GM23338 (cell line): ENCODE measurements at regions not wholly inside any gene's neighbourhood (a gene's known extent, or its start where the extent isn't known, plus 50 kb on each side); places are given as distances from the start of the nearest gene placed in this dataset.

Experiments
- ATAC-seq: fragments of 200-7000 bp; cut with Tn5 transposase; 3 replicates; pipeline ENCODE4 v1.9.1; 2020
- DNase-seq: peaks from one replicate; pipeline ENCODE4 v3.0.0-alpha.2; 2015; ENCODE audit warnings: low spot score
- H2AFZ ChIP-seq: fragments of 200-600 bp; sonication (generic); 2 replicates; pipeline ENCODE4 v1.8.0; 2016; ENCODE audit warnings: antibody characterized with exemption, mild to moderate bottlenecking, moderate library complexity
- H3F3A ChIP-seq: fragments of 200-600 bp; sonication (generic); replicated peaks from 2 replicates; pipeline ENCODE4 v1.8.0; 2017; ENCODE audit warnings: antibody characterized with exemption, mixed run types, low read depth
- H3K27ac ChIP-seq: fragments of 200-600 bp; sonication (generic); 2 replicates; pipeline ENCODE4 v1.6.1; 2016; ENCODE audit warnings: low read depth
- H3K27me3 ChIP-seq: fragments of 200-600 bp; sonication (generic); 2 replicates; pipeline ENCODE4 v1.8.0; 2016; ENCODE audit warnings: mild to moderate bottlenecking, mixed run types, moderate library complexity; ENCODE audit not compliant: insufficient read depth
- H3K36me3 ChIP-seq: fragments of 200-600 bp; sonication (generic); 2 replicates; pipeline ENCODE4 v1.8.0; 2016; ENCODE audit warnings: mild to moderate bottlenecking; ENCODE audit not compliant: insufficient read depth
- H3K4me1 ChIP-seq: fragments of 200-600 bp; sonication (generic); 2 replicates; pipeline ENCODE4 v1.8.0; 2016; ENCODE audit warnings: mild to moderate bottlenecking, moderate library complexity; ENCODE audit not compliant: insufficient read depth
- H3K4me2 ChIP-seq: fragments of 200-600 bp; sonication (generic); 2 replicates; pipeline ENCODE4 v1.7.1; 2017; ENCODE audit warnings: mixed run types
- H3K4me3 ChIP-seq: fragments of 200-600 bp; sonication (generic); 2 replicates; pipeline ENCODE4 v1.6.1; 2016; ENCODE audit warnings: mixed run types
- H3K79me2 ChIP-seq: fragments of 200-600 bp; sonication (generic); replicated peaks from 2 replicates; pipeline ENCODE4 v1.8.0; 2017; ENCODE audit warnings: mild to moderate bottlenecking; ENCODE audit not compliant: insufficient read depth
- H3K9me2 ChIP-seq: fragments of 200-600 bp; sonication (generic); 2 replicates; pipeline ENCODE4 v1.8.0; 2017; ENCODE audit not compliant: insufficient read depth
- H4K20me1 ChIP-seq: fragments of 200-600 bp; sonication (generic); replicated peaks from 2 replicates; pipeline ENCODE4 v1.8.0; 2017; ENCODE audit warnings: mild to moderate bottlenecking; ENCODE audit not compliant: insufficient read depth
- H3K27ac Mint-ChIP-seq: 2 replicates; pipeline ENCODE4 v1.8.0; 2020; ENCODE audit warnings: inconsistent platforms, mild to moderate bottlenecking, moderate library complexity, mixed read lengths
- H3K27me3 Mint-ChIP-seq: 3 replicates; pipeline ENCODE4 v1.8.0; 2022; ENCODE audit warnings: low read depth, mild to moderate bottlenecking, moderate library complexity, mixed read lengths, inconsistent platforms; ENCODE audit not compliant: insufficient read depth, poor library complexity
- H3K36me3 Mint-ChIP-seq: 3 replicates; pipeline ENCODE4 v1.8.0; 2021; ENCODE audit warnings: low read depth, mild to moderate bottlenecking, inconsistent platforms, moderate library complexity, mixed read lengths
- H3K4me1 Mint-ChIP-seq: 3 replicates; pipeline ENCODE4 v1.8.0; 2020; ENCODE audit warnings: mild to moderate bottlenecking, inconsistent platforms, mixed read lengths
- H3K4me3 Mint-ChIP-seq: 3 replicates; pipeline ENCODE4 v1.8.0; 2021; ENCODE audit warnings: moderate library complexity, mild to moderate bottlenecking, inconsistent platforms, mixed read lengths
- H3K9me3 Mint-ChIP-seq: 3 replicates; pipeline ENCODE4 v1.8.0; 2020; ENCODE audit warnings: moderate library complexity, mild to moderate bottlenecking, inconsistent platforms, mixed read lengths
- CTCF ChIP-seq, 2 experiments: fragments of 200-600 bp in 1 of 2; sonication (generic) in 1 of 2; conservative IDR thresholded peaks; 2 replicates each; pipeline versions ENCODE4 v1.5.1 to v1.6.1; 2016 to 2017; ENCODE audit warnings: antibody characterized with exemption in 2 of 2, low read depth in 2 of 2, mild to moderate bottlenecking in 2 of 2, moderate library complexity in 1 of 2
- EZH2phosphoT487 ChIP-seq: fragments of 200-600 bp; sonication (generic); IDR thresholded peaks from one replicate; pipeline ENCODE4 v1.8.1; 2018; ENCODE audit warnings: antibody characterized with exemption; ENCODE audit not compliant: unreplicated experiment
- JUNB ChIP-seq: IDR thresholded peaks from one replicate; pipeline ENCODE4 v1.6.1; 2016; ENCODE audit warnings: antibody characterized with exemption; ENCODE audit not compliant: unreplicated experiment
- NANOG ChIP-seq: IDR thresholded peaks from 2 replicates; pipeline ENCODE4 v1.6.1; 2016; ENCODE audit warnings: antibody characterized with exemption, borderline replicate concordance
- POLR2AphosphoS5 ChIP-seq: IDR thresholded peaks from 2 replicates; pipeline ENCODE4 v1.6.1; 2016; ENCODE audit warnings: antibody characterized with exemption, low read depth
- REST ChIP-seq: IDR thresholded peaks from one replicate; pipeline ENCODE4 v1.6.1; 2018; ENCODE audit warnings: antibody characterized with exemption; ENCODE audit not compliant: unreplicated experiment
- ZNF331 ChIP-seq: fragments of 250-450 bp; sonication (Bioruptor Pico); IDR thresholded peaks from 2 replicates; pipeline ENCODE4 v1.5.0; 2020; ENCODE audit warnings: low read depth, mild to moderate bottlenecking, moderate library complexity
- ZNF462 ChIP-seq: fragments of 250-450 bp; sonication (Bioruptor Pico); IDR thresholded peaks from 2 replicates; pipeline ENCODE4 v1.5.0; 2020; ENCODE audit warnings: mild to moderate bottlenecking, moderate library complexity

- Histone ChIP-seq H3F3A (no peaks in the 10 kb centered on the region), H3K79me2 (no peaks in the 10 kb centered on the region), H3K9me2 (no peaks in the 10 kb centered on the region), H3K4me1 (no peaks in the 10 kb centered on the region), H3K27ac (no peak overlapping the region), H4K20me1 (no peaks in the 10 kb centered on the region), H3K36me3 (no peaks in the 10 kb centered on the region), H3K27me3 (no peaks in the 10 kb centered on the region), H2AFZ (no peak overlapping the region), H3K4me3 (no peak overlapping the region), H3K4me2 (no peak overlapping the region)
- Mint-ChIP-seq H3K27me3 (no peaks in the 10 kb centered on the region), H3K9me3 (peaks cover 2% of the 10 kb centered on the region; the same call in 2 of the 3 replicates), H3K4me3 (no peak overlapping the region), H3K4me1 (peaks cover 2% of the 10 kb centered on the region; the same call in 1 of the 3 replicates), H3K36me3 (no peaks in the 10 kb centered on the region; the same call in 2 of the 3 replicates), H3K27ac (no peak overlapping the region)
- DNase-seq (no peak), ATAC-seq (no peak)
- TF ChIP-seq CTCF (conservative IDR thresholded peaks at IDR 0.05; ENCODE audit: low read depth in 2 of 2): no peak
- no peak for TF ChIP-seq NANOG
- no peak for TF ChIP-seq JUNB
- TF ChIP-seq ZNF462 (CRISPR knock-in tag): no peak
- TF ChIP-seq REST: no peak
- TF ChIP-seq ZNF331 (CRISPR knock-in tag): no peak
- no peak for TF ChIP-seq EZH2phosphoT487
- TF ChIP-seq POLR2AphosphoS5: no peak
These were observed 57.4 kb upstream of the PAXBP1 start for GRCh38 chr21:32828908-32829307.
